Lower lobe of right lung (tissue), 2 donors: ENCODE measurements at regions not wholly inside any gene's neighbourhood (a gene's known extent, or its start where the extent isn't known, plus 50 kb on each side); places are given as distances from the start of the nearest gene placed in this dataset.

Experiments used
- ATAC-seq, 2 donors: fragments of 200-7000 bp; cut with Tn5 transposase; one replicate each; pipeline ENCODE4 v1.9.1; 2020 to 2022; ENCODE audit warnings: mild to moderate bottlenecking in 2 of 2, moderate library complexity in 2 of 2
- DNase-seq: peaks from one replicate; pipeline ENCODE4 v3.0.0-alpha.2; 2020
- H3K27ac ChIP-seq: fragments of 200-600 bp; one replicate; pipeline ENCODE4 v1.8.0; 2022
- H3K27me3 ChIP-seq: fragments of 200-600 bp; one replicate; pipeline ENCODE4 v1.8.0; 2022; ENCODE audit warnings: low read depth
- H3K36me3 ChIP-seq: fragments of 200-600 bp; one replicate; pipeline ENCODE4 v1.8.0; 2022; ENCODE audit warnings: mild to moderate bottlenecking
- H3K4me1 ChIP-seq: fragments of 200-600 bp; one replicate; pipeline ENCODE4 v1.8.0; 2022
- H3K4me3 ChIP-seq: fragments of 200-600 bp; one replicate; pipeline ENCODE4 v1.8.0; 2022; ENCODE audit warnings: mild to moderate bottlenecking
- H3K9me3 ChIP-seq: fragments of 200-600 bp; one replicate; pipeline ENCODE4 v1.8.0; 2022
- CTCF ChIP-seq: fragments of 200-600 bp; IDR thresholded peaks from one replicate; pipeline ENCODE4 v1.8.0; 2022; ENCODE audit warnings: antibody characterized with exemption, mild to moderate bottlenecking
- intact Hi-C: fragments of 100-400 bp; cut with DNase I; formaldehyde crosslinking; loops from one replicate; pipeline ENCODE4 v1.11.0; 2022
- donor health status: DM: no; HTN: yes; CAD: no; lungs with severe emphysema.

- Histone ChIP-seq H3K27ac (no peak overlapping the region), H3K4me1 (no peaks in the 10 kb centered on the region), H3K27me3 (no peaks in the 10 kb centered on the region), H3K4me3 (no peak overlapping the region), H3K36me3 (no peaks in the 10 kb centered on the region), H3K9me3 (no peaks in the 10 kb centered on the region)
- no peak for ATAC-seq
- intact Hi-C loops, result no loop called here
- no peak for DNase-seq
- TF ChIP-seq CTCF, result no peak
Measured at GRCh38 chr21:22903851-22904250, 1905.6 kb downstream of the NCAM2 start.

DNA sequence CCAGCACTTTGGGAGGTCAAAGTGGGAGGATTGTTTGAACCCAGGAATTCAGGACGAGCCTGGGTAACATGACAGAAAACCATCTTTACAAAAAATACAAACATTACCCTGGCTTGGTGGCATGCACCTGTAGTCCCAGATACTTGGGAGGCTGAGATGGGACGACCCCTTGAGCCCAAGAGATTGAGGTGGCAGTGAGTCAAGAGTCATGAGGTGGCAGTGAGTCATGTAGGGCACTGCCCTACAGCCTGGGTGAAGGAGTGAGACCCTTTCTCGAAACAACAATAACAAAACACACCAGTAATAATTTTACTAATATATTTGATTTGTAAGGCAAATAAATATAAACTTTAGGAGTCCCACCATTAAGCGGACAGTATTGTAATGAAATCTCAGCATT lies 1906.2 kb downstream of the NCAM2 start:
- ATAC-seq (no peak), DNase-seq (no peak)
- H3K27me3 ChIP-seq, result no peaks in the 10 kb centered on the region
- H3K4me3 ChIP-seq, result no peak overlapping the region
- intact Hi-C loops, result no loop called here
- no peaks in the 10 kb centered on the region for H3K9me3 ChIP-seq
- H3K4me1 ChIP-seq, result no peaks in the 10 kb centered on the region
- TF ChIP-seq CTCF, result no peak
- no peaks in the 10 kb centered on the region for H3K36me3 ChIP-seq
- no peak overlapping the region for H3K27ac ChIP-seq

- no peak for DNase-seq
- no peak for TF ChIP-seq CTCF
- H3K4me3 ChIP-seq, result no peak overlapping the region
- no peaks in the 10 kb centered on the region for H3K4me1 ChIP-seq
- intact Hi-C loops, result no loop called here
- no peaks in the 10 kb centered on the region for H3K27me3 ChIP-seq
- ATAC-seq, result no peak
- no peaks in the 10 kb centered on the region for H3K36me3 ChIP-seq
- no peaks in the 10 kb centered on the region for H3K9me3 ChIP-seq
- no peak overlapping the region for H3K27ac ChIP-seq
Measured at GRCh38 chr21:22925032-22925431, 1926.8 kb downstream of the NCAM2 start.

- no peaks in the 10 kb centered on the region for H3K36me3 ChIP-seq
- H3K4me1 ChIP-seq, result no peaks in the 10 kb centered on the region
- H3K27ac ChIP-seq, result no peak overlapping the region
- intact Hi-C loops, result no loop called here
- H3K9me3 ChIP-seq, result no peaks in the 10 kb centered on the region
- no peak for DNase-seq
- TF ChIP-seq CTCF, result no peak
- ATAC-seq, result no peak
- H3K4me3 ChIP-seq, result no peak overlapping the region
- H3K27me3 ChIP-seq, result no peaks in the 10 kb centered on the region
Measured at GRCh38 chr21:22927469-22927868, 1929.3 kb downstream of the NCAM2 start.

- intact Hi-C loops, result no loop called here
Measured at GRCh38 chr21:22941779-22942490, 1943.7 kb downstream of the NCAM2 start.

More at GRCh38 chr21:22941779-22942490, 1943.7 kb downstream of the NCAM2 start:
- ATAC-seq (no peak), DNase-seq (no peak)
- no peaks in the 10 kb centered on the region for H3K9me3 ChIP-seq
- H3K4me3 ChIP-seq, result no peak overlapping the region
- TF ChIP-seq CTCF, result no peak
- H3K36me3 ChIP-seq, result no peaks in the 10 kb centered on the region
- no peaks in the 10 kb centered on the region for H3K27me3 ChIP-seq
- H3K27ac ChIP-seq, result no peak overlapping the region
- H3K4me1 ChIP-seq, result no peaks in the 10 kb centered on the region
